ENCODE measurements at regions not wholly inside any gene's neighbourhood (a gene's known extent, or its start where the extent isn't known, plus 50 kb on each side); places are given as distances from the start of the nearest gene placed in this dataset.
"Not testable (repeated sequence)": the region's sequence is repeated elsewhere in the genome, so short reads cannot be mapped to it uniquely, and the experiment has no call there.

DNA sequence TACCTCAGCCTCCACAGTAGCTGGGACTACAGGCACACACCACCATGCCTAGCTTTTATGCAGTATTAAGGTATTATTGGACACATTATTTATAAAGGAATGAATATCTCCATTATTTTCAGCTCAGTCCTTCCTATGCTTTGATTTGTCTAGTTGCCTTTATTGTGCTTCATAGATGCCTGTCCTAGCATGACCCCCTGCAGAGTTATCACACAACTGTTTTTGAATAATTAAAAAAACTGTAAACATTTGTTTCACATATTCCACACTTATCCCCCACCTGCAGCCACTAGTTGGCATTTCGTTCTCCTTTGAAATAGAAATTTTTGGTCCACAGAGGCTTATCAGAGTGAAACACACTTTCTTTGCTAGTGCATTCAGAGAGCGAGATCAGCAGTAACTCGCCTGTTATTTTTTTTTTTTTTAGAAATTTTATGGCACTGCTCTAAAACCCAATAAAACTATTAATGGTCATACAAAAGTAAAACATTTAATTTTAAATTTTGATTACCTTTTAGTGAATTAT lies 151.8 kb upstream of the RASA1 start:
- no peak for DNase-seq

DNA sequence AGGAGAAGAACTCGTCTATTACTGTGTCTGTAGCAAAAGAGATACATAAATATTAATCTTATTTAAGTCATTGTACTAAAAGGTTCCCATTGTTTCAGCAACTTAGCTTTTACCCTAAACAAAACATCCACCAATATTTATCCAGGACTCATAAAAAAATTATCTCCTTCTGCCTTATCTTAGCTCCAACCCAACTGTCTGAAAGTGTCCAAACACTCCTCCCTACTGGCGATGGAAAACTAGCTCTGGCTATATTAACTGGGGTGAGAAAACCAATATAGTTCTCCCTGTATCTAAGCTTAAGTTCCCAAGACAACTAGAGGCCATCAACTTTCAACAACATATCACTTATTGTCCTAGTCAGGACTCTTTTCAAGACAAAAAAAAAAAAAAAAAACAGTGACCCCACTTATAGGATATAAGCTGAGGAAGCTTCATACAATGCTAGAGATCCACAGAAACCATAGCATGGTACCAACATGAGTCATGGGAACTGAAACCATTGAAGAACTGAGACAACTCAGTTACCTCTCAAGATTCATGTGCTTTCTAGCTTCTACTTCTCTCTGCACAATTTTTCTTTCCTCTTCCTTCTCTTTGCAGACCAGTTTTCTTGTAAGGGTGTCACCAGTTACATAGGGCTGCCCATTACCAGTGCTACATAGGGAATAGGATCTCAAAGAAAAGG lies 150.7 kb upstream of the RASA1 start:
- no peak for DNase-seq

DNA sequence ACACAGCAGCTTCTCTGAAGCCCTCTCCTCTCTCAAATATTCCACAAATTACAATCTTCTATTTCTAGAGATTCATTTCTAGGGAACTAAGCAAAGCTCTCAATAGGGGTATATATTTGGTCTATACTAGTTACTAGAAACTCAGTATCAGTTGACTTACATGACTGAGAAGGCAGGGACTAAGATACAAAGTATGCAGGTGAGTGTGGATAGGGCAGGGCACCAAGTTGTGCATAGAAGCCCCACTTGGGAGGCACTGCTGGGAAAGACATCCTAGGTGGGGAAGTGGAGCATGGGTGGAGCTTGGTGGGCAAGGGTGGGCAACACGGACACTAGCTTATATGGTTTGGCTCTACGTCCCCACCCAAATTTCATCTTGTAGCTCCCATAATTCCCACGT lies 148.1 kb upstream of the RASA1 start:
- DNase-seq = no peak

DNA sequence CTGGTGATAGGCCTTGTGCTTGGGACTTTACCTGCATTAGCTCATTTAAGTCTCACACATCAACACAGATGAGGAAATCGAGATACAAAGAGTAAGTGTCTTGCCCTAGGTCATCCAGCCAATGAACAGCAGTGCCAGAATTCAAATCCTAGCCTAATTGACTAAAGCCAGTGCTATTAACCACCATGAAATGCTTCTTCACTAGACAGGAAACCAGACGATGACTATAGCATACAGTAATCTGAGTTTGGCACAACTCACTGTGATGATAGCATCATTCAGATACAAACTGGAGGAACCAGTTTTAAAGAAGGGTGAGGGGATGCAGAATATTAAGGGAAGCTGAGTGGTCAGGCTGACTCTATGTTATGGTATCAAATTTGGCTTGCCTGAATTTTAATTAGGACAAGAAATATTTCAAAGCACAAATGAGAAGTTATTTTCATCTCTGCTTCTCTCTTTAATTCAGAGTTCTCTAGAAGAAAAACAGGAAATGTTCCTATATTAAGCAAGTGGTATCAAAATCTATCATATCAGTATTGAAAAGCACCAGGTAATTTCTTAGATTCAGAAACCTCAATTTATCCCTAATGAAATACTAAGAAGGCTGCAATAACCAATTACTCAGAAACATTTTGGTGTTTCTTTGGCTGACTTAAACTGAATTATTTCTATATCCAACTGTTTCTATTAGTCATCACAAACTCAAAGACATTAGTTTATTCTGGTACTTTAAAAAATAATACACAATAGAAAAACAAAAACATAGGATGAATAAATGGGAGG lies 147.0 kb upstream of the RASA1 start:
- DNase-seq = peak; percentile 46

DNA sequence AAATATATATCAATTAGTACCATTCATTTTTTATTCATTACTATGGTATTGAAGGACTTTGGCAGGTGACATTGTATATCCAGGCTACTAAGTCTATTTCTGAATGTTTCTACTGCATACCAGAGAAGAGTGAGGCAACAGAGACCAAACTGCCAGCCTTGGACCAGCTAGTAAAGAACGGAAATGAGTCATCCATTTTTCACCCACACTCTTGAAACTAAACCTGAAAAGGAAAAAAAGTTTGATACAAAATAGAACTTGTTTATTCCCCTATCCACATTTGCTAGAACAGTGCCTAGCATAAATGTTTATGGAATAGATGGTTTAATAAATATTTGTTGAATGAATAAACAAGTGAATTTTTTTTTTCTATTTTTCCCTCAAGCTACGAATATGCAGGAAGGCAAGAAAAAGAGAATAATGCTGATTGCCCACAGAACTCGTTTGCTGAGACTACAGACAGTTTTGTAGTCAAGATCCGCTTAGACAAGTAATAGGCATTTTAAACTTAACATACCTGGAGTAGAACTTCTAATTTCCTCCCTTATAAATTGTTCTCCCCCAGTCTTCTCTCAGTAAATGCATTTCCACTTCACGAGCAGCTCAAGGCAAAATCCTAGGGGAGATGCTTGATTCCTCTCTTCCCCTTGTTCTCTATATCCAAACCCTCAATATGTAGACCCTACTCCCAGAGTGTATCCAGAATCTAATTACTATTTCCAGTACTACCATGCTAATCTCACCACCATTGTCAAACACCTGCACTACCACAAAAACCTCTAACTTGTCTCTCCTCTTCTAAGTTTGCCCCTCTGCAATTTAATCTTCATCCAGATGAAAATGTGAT lies 146.2 kb upstream of the RASA1 start:
- DNase-seq = peak; percentile 59

DNA sequence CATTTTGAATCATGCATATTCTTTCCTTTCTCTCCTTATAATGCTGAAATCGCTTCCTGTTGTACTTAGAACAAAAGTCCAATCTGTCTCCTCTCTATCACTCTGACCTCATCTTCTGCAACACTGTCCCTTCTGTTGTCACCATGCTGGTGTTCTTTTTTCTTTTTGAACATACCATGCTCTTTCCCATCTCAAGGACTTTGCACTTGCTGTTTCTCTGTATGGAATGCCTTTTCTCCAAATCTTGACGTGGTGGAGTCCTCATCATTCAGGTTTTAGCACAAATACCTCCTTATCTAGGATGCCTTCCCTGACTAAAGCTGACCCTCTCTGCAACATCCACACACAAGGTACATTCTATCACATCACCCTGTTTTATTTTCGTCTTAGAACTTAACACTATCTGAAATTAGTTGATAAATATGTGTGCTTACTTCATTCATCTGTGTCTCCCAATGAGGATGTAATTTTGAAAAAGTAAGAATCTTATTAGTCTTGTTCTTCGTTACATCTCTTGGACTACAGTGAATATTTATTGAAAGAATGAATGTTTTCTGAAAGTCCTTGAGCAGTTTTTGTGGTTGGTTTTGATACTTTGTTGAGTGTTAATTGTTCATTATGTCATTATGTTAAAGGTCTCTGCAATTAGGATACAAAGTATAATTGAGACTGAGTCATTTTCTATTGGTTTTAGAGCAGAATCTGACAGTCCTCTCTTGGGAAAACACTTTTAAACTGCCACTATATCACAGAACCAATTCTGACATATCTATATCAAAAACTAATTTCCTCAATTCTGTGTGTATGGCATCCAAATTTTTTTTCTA lies 145.3 kb upstream of the RASA1 start:
- DNase-seq = no peak

DNA sequence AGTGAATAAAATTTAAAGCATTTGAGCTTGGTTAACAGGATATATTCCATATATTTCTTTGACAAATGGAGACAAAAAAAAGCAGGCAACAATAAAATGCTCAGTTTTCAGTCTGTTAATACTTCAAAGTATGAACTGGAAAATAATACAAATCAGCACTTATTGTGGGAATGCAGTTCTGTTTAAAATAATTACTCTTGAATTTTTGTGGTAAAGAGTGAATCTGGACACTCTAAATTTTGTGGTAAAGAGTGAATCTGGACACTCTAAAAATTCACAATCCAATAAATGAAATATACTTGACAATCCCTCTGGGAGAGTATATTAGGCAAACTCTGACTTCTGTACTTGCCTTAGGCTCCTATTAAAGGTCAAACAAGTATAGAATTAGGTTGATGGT lies 141.9 kb upstream of the RASA1 start:
- no peak for DNase-seq

DNA sequence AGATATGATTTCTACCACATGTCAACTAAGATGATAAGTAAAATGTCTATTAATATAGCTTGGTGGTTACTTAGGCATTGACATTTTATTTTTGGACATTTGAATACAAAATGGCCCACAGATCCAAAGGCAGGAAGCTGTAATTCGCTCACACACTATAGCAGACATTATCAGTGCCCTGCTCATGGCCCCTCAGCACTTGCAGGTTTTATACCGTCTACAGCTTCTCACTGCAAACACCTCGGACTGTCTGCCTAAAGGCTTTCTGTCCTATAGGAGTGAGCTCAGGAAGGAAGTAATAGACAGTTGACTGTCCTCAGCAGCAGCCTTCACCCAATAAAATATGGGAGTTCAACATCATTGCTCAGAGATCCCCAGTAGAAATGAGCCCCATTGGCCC lies 140.8 kb upstream of the RASA1 start:
- DNase-seq = no peak

DNA sequence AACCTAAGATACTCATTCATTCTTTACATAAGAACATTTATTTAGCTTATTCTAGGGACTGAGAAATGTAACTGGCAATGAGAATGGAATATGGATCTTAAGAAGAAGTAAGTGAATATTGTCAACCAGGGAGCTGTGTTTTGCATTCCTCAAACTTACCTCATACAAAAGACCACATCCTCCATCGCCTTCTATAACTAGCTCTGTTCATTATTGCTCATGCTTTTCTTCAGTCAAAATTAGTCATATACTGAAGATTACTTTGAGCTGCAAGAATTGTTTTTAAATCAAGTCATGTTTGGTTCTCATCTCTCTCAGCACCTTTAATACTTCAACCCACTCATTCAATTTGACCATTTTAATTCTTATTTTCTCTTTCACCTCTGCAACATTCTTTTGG lies 140.3 kb upstream of the RASA1 start:
- no peak for DNase-seq

DNA sequence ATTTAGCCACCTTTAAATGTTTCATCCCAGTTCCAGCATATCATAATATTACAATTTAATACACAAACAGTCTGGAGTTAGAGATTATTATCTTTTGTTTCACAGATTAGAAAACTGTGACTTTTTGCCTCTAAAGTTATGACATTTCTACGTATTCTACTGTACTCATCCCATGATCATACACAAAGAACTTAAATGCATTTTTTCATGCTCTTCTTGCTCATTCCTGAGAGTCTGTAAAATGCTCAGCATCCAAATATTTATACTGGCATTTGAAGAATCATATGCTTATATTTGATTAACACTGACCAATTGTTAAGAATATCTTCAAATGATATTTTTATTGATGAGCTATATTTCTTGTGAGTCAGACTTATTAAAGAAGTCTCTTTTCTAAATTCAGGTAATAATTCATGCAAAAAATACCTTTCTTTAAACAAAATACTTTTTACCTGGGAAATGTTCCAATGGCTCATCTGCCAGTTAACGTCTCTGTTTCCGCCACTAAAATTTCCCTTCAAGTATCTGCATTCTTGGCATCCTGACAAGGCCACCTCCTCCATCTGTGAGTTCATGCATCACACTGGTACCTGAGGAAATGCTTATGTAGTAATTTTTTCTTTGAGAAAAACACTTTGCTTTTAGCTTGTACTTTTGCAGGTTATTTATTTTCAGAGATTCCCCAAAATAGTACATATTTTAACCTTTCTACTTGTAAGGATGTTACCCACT lies 139.6 kb upstream of the RASA1 start:
- no peak for DNase-seq

DNA sequence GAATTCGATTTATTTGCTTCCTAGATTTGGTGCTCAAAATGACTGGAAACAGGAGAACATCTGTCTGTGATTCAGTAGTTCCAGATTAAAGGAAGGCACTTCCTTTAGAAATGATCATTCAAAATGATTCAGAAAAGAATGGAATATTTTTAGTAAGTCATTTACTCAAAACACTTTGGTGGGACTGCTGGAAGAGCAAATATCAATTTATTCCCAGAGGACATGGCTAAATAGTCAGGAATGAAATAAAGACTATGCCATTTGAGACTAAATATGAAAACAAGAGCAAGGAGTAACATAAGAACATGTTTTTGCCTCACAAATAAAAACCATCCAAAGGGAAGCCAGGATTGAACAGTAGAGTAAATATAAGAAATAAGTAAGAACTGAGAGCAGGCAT lies 138.6 kb upstream of the RASA1 start:
- DNase-seq = no peak

DNA sequence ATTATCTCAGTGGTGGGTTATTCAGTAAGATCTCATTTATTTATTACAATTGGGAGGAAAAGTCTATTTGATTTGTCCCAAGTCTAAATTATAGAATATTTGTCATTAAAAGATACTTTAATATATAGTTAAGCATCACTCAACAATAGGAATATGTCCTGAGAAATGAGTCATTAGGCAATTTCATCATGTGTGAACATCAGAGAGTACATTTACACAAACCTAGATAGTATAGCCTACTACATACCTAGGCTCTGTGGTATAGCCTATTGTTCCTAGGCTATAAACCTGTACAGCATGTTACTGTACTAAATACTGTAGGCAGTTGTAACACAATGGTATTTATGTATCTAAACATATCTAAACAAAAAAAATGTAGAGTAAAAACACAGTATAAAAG lies 135.0 kb upstream of the RASA1 start:
- DNase-seq = no peak

DNA sequence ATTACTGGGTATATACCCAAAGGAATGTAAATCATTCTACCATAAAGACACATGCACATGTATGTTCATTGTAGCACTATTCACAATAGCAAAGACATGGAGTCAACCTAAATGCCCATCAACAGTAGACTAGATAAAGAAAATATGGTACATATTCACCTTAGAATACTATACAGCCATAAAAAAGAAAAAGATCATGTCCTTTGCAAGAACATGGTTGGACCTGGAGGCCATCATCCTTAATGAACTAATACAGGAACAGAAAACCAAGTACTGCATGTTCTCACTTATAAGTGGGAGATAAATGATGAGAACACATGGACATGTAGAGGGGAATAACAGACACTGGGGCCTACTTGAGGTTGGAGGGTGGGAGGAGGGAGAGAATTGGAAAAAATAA lies 133.2 kb upstream of the RASA1 start:
- not testable (repeated sequence) for DNase-seq

DNA sequence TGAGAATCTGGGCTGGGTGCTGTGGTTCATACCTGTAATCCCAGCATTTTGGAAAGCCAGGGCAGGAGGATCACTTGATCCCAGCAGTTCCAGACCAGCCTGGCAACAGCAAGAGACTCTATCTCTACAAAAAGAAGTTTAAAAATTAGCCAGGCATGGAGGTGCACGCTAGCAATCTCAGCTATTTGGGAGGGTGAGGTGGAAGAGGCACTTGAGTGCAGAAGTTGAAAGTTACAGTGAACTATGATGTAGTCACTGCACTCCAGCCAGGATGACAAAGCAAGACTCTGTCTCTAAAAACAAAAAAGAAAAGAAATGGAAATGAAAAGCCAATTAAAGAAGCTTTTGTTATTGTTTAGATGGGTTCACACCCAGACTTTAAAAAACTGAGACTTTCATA lies 131.6 kb upstream of the RASA1 start:
- no peak for DNase-seq

DNA sequence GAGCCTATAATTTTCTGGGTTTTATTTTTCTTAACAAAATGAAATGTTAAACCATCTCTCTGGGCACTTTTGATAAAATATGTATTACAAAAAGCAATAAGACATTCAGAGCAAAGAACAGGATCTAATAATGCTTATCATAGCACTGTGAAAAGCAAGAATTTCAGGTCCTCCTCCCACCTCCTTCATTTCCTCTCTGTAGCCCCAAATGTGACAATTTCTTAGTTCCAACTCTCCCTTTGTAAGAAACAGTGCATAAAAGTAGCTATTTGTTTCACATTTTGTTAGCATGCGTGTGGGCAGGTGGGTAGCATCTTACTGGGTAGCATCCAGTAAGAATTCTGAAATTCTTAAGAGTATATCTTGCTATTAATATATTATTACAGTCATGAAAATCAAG lies 130.9 kb upstream of the RASA1 start:
- DNase-seq = no peak

DNA sequence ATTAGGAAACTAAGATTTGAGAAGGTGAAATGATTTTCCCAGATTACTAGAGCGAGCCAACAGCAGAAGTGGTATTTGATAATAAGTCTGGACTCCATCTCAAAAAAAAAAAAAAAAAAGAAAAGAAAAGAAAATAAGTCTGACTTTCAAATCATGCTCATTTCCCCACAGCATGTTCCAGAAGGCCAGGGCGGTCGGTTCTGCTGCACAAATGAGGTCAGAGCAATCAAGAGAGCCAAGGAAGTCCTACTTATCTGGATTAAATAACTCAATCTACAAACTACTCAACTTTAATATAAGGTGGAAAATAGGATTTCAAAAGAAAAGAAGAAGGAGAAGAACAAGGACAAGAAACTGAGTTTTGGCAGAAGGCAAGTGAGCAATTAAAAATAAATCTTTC lies 130.4 kb upstream of the RASA1 start:
- DNase-seq = no peak

DNA sequence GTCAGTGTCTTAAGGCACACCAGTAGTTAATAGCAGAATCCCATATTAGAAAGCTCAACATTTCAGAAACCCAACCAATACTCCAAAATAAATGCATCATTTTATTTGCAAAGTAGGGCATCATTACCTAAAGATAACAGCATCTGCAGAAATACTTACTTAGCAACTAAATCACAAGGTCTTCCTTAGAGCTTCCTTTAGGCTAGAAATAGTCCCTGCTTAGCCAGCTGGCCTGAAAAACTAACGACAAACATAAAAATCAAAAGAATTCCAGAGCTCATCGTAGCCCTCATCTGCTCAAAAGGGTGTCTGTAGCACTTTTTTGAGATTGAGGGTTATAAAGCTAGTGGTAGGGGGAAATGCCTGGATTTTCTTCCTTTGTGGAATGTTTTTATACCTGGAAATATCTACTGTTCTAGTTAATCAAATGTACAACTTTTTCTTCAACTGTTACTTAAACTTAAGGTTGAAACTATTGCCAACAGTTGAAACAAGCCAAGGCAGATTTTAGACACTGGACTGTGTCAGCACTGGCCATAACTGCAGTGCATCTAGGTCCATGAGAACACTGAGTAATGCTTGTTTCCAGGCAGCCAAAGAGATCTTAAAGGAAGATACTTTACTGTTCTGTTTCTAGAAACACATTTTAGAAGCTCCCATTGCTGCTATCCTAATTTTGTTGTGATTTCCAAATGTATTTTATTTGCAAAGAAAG lies 129.4 kb upstream of the RASA1 start:
- DNase-seq = no peak

DNA sequence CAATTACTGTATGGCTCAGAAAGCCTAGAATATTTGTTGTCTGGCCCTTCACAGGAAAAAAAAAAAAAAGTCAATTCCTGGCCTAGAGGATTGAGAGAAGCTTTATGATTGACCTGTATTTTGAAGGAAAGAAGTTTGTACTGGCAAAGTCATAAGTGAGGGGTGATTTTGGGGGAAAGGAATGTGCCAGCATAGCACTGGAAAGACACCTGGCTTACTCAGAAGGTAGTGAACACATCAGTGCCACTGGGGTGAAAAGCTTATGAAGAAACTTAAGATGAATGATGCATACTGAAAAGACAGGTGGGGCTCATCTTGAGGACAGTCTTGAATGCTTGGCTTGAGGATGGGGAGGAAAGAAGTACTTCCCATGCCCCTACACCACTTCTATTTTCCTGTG lies 127.9 kb upstream of the RASA1 start:
- DNase-seq = no peak

DNA sequence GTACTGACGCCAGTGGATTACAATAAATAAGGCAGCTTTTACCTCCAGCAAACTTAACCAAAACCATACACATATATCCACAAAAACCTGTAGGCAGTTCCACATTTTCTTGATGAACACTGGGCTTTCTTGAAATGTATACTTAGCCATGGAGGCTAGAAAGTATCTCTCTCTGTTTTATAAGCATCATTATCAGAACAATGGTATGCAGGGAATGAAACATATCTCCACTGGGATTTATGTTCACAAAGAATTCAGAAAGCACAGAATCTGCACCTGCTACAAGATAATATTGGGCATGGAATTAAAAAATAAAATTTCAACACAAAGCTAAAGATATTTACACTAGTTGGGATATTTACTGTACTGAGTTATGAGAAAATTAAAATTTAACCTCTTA lies 126.1 kb upstream of the RASA1 start:
- DNase-seq = no peak

DNA sequence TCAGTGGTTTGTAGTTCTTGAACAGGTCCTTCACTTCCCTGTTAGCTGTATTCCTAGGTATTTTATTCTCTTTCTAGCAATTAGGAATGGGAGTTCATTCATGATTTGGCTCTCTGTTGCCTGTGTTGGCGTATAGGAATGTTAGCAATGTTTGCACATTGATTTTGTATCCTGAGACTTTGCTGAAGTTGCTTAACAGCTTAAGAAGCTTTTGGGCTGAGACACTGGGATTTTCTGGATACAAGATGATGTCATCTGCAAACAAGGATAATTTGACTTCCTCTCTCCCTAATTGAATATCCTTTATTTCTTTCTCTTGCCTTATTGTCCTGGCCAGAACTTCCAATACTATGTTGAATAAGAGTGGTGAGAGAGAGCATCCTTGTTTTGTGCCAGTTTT lies 121.8 kb upstream of the RASA1 start:
- DNase-seq = not testable (repeated sequence)

DNA sequence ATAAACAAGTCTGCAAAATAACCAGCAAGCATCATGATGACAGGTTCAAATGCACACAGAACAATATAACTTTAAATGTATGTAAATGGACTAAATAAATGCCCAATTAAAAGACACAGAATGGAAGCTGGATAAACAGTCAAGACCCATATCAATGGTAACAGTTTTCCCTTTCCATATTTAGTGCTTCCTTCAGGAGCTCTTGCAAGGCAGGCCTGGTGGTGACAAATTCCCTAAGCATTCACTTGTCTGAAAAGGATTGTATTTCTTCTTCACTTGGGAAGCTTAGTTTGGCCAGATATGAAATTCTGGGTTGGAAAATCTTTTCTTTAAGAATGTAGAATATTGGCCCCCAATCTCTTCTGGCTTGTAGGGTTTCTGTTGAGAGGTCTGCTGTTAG lies 120.2 kb upstream of the RASA1 start:
- DNase-seq = no peak

Data from CD4-positive, alpha-beta T cell treated with Interleukin-12 subunit alpha and Interleukin-12 subunit beta, for 1 hour (primary cell).